ENCODE measurements at regions not wholly inside any gene's neighbourhood (a gene's known extent, or its start where the extent isn't known, plus 50 kb on each side); places are given as distances from the start of the nearest gene placed in this dataset. TPM values are rescaled to one million over a fixed set of nuclear protein-coding genes. Genes with fewer than 3 reads are reported as not detected.

- no peak for DNase-seq
These were observed 1238.2 kb downstream of the ROBO1 start for GRCh38 chr3:78529601-78530000.

DNA sequence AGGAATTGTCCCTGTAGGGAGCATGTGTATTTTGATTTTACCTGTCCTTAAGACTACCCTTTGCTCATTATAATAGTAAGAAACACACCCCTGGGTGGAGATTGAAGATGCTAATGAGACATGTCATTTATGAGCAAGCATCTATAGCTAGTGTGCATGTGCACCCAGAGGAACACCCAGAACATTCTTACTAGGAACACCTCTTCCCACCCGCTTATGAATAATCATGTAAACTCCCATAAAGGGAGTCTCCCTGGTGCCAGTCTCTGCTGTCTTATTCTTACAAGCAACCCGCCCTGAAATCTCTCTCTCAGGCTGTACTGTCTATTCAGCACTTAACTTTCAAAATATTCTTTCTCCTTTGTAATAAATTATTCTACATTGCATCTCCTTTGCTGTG is 1227.3 kb downstream of the ROBO1 start:
- no peak for DNase-seq

GRCh38 chr3:78545827-78546226 is 1222.0 kb downstream of the ROBO1 start:
- no peak for DNase-seq

Small RNA genes lying in the stretch of these regions (small RNA-seq; reads per million reads assigned to genes)
- gene RN7SKP61 (ENCODE audit: low replicate concordance), result not detected
- gene RN7SL647P (ENCODE audit: low replicate concordance), result not detected
- gene RNU6-217P (ENCODE audit: low replicate concordance), result not detected

Data from tongue (tissue), 2 donors.